MM.1S (cell line): ENCODE measurements at regions not wholly inside any gene's neighbourhood (a gene's known extent, or its start where the extent isn't known, plus 50 kb on each side); places are given as distances from the start of the nearest gene placed in this dataset.

Experiments used
- DNase-seq: peaks from one replicate; pipeline ENCODE4 v3.0.0-alpha.2; 2015
- H2AFZ ChIP-seq: fragments of 300-600 bp; sonication (generic); 2 replicates; pipeline ENCODE4 v1.6.0; 2016; ENCODE audit warnings: antibody characterized with exemption, low read length
- H3F3A ChIP-seq: fragments of 300-600 bp; sonication (generic); 2 replicates; pipeline ENCODE4 v1.6.1; 2016; ENCODE audit warnings: mild to moderate bottlenecking, antibody characterized with exemption, low read length, moderate library complexity, mixed read lengths; ENCODE audit not compliant: insufficient read depth
- H3K27ac ChIP-seq: fragments of 300-600 bp; sonication (generic); 2 replicates; pipeline ENCODE4 v1.5.1; 2016; ENCODE audit warnings: mild to moderate bottlenecking, low read length
- H3K27me3 ChIP-seq: fragments of 300-600 bp; sonication (generic); replicated peaks from 2 replicates; pipeline ENCODE4 v1.6.0; 2016; ENCODE audit warnings: low read length; ENCODE audit not compliant: insufficient read depth
- H3K36me3 ChIP-seq: fragments of 300-600 bp; sonication (generic); replicated peaks from 2 replicates; pipeline ENCODE4 v1.6.1; 2016; ENCODE audit warnings: mild to moderate bottlenecking, low read length, mixed read lengths; ENCODE audit not compliant: insufficient read depth
- H3K4me1 ChIP-seq: fragments of 300-600 bp; sonication (generic); 2 replicates; pipeline ENCODE4 v1.6.1; 2016; ENCODE audit warnings: low read length, mixed read lengths
- H3K4me2 ChIP-seq: fragments of 300-600 bp; sonication (generic); 2 replicates; pipeline ENCODE4 v1.6.0; 2016; ENCODE audit warnings: low read depth, low read length
- H3K4me3 ChIP-seq: fragments of 300-600 bp; sonication (generic); 2 replicates; pipeline ENCODE4 v1.5.1; 2016; ENCODE audit warnings: low read length, mixed read lengths
- H3K79me2 ChIP-seq: fragments of 300-600 bp; sonication (generic); 2 replicates; pipeline ENCODE4 v1.6.1; 2016; ENCODE audit warnings: mixed run types, low read length, mixed read lengths
- H3K9ac ChIP-seq: fragments of 300-600 bp; sonication (generic); 2 replicates; pipeline ENCODE4 v1.6.1; 2016; ENCODE audit warnings: low read length, mixed read lengths
- H3K9me2 ChIP-seq: fragments of 300-600 bp; sonication (generic); replicated peaks from 2 replicates; pipeline ENCODE4 v1.6.1; 2016; ENCODE audit warnings: mild to moderate bottlenecking, low read length, mixed read lengths; ENCODE audit not compliant: insufficient read depth
- H3K9me3 ChIP-seq: fragments of 300-600 bp; sonication (generic); replicated peaks from 2 replicates; pipeline ENCODE4 v1.6.1; 2016; ENCODE audit warnings: mild to moderate bottlenecking, low read length, mixed read lengths; ENCODE audit not compliant: insufficient read depth
- H4K20me1 ChIP-seq: fragments of 300-600 bp; sonication (generic); 2 replicates; pipeline ENCODE4 v1.6.1; 2016; ENCODE audit warnings: mild to moderate bottlenecking, low read length, moderate library complexity, mixed read lengths; ENCODE audit not compliant: insufficient read depth
- EZH2 ChIP-seq: fragments of 300-600 bp; sonication (generic); optimal IDR thresholded peaks from 2 replicates; pipeline ENCODE3; 2017; ENCODE audit warnings: low read depth, mild to moderate bottlenecking, antibody characterized with exemption, low read length, mixed read lengths
- EZH2phosphoT487 ChIP-seq: fragments of 300-600 bp; sonication (generic); IDR thresholded peaks from 2 replicates; pipeline ENCODE4 v1.6.1; 2018; ENCODE audit warnings: antibody characterized with exemption, low read length
- TF ChIP-seq, protein P1 (sequence below): fragments of 300-600 bp; sonication (generic); IDR thresholded peaks from 2 replicates; pipeline ENCODE4 v1.5.1; 2016; ENCODE audit warnings: antibody characterized with exemption, low read length, mixed read lengths

DNA sequence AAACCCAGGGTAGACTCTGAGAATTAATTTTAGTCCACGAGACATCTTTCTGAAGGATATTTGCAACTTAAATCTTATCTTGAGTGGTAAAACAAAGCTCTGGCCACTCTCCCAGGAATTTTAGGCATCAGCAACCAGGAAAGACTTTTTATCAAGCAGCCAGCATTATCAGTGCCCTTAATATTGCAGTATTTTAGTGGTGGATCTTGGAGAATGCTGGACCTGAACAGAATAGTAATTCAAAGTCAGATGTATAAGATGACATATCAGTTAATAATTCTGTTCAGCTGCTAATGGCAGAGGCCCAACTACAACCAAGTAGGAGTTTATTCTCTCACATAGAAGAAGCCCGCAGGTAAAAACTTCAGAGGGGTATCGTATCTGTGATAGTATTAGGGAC, 59.0 kb upstream of the CRY1 start:
- no peaks in the 10 kb centered on the region for H3K9me3 ChIP-seq
- H3K36me3 ChIP-seq, result no peaks in the 10 kb centered on the region
- no peaks in the 10 kb centered on the region for H3F3A ChIP-seq
- H3K4me1 ChIP-seq, result no peaks in the 10 kb centered on the region
- H3K27ac ChIP-seq, result no peak overlapping the region
- H3K9ac ChIP-seq, result no peak overlapping the region
- H4K20me1 ChIP-seq, result no peaks in the 10 kb centered on the region
- H3K4me3 ChIP-seq, result no peak overlapping the region
- no peaks in the 10 kb centered on the region for H3K27me3 ChIP-seq
- DNase-seq, result no peak
- H3K4me2 ChIP-seq, result no peak overlapping the region
- TF ChIP-seq EZH2 (no peak), EZH2phosphoT487 (no peak)
- TF ChIP-seq, protein P1, sequence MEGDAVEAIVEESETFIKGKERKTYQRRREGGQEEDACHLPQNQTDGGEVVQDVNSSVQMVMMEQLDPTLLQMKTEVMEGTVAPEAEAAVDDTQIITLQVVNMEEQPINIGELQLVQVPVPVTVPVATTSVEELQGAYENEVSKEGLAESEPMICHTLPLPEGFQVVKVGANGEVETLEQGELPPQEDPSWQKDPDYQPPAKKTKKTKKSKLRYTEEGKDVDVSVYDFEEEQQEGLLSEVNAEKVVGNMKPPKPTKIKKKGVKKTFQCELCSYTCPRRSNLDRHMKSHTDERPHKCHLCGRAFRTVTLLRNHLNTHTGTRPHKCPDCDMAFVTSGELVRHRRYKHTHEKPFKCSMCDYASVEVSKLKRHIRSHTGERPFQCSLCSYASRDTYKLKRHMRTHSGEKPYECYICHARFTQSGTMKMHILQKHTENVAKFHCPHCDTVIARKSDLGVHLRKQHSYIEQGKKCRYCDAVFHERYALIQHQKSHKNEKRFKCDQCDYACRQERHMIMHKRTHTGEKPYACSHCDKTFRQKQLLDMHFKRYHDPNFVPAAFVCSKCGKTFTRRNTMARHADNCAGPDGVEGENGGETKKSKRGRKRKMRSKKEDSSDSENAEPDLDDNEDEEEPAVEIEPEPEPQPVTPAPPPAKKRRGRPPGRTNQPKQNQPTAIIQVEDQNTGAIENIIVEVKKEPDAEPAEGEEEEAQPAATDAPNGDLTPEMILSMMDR, result no peak
- H3K79me2 ChIP-seq, result no peaks in the 10 kb centered on the region
- no peak overlapping the region for H2AFZ ChIP-seq
- H3K9me2 ChIP-seq, result no peaks in the 10 kb centered on the region

DNA sequence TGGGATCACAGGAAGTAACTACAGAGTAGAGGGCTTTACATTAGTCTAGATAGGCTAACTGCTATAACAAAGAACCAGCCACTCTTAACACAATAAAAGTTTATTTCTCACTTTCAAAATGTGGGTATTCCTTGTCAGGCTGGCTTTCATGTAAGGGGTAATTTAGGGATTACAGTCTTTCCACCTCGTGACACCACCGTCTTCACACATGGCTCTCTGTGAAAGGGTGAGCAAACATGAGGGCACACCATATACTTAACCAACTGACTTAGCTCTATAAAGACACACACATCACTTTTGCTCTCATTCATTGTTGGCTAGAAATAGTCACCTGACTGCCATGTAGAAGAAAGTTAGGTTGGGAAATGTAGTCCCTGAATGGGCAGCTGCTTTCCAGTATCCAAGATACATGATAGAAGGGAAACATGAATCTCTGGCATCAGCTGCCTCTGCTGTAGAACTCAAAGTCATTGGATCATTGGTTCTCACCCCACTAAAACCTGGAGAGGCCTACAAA, 66.1 kb upstream of the CRY1 start:
- Histone ChIP-seq H3K27ac (no peak overlapping the region), H4K20me1 (no peaks in the 10 kb centered on the region), H3K9me3 (no peaks in the 10 kb centered on the region), H3K27me3 (no peaks in the 10 kb centered on the region), H3K79me2 (no peaks in the 10 kb centered on the region), H3K4me3 (no peak overlapping the region), H3F3A (no peaks in the 10 kb centered on the region), H3K36me3 (no peaks in the 10 kb centered on the region), H3K9me2 (no peaks in the 10 kb centered on the region), H2AFZ (no peak overlapping the region), H3K4me2 (no peak overlapping the region), H3K9ac (no peak overlapping the region), H3K4me1 (no peaks in the 10 kb centered on the region)
- TF ChIP-seq, protein P1, result no peak
- TF ChIP-seq EZH2phosphoT487, result no peak
- TF ChIP-seq EZH2, result no peak
- no peak for DNase-seq

DNA sequence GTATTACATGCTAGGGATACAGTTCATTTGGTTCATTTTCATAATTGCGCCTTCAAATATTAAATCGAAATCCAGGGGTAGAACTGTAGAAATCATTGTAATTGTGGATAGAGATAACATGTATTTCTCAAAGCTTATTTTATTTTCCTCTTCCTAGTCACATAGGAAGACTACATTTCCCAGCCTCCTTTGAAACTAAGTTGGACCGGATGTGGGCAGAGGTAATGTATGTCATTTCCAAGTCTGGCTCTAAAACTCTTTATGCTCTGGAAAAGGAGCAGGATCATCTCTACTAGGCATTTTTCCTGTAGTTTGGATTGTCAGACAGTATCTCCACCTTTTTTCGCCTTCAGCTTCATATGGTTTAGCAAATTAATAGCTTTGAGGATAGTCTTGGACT, 70.1 kb upstream of the CRY1 start:
- Histone ChIP-seq H4K20me1 (no peaks in the 10 kb centered on the region), H3K36me3 (no peaks in the 10 kb centered on the region), H3K9me2 (no peaks in the 10 kb centered on the region), H3K9ac (no peak overlapping the region), H3K27ac (no peak overlapping the region), H3K79me2 (no peaks in the 10 kb centered on the region), H3F3A (no peaks in the 10 kb centered on the region), H3K9me3 (no peaks in the 10 kb centered on the region), H3K4me1 (no peaks in the 10 kb centered on the region), H3K4me2 (no peak overlapping the region), H3K27me3 (no peaks in the 10 kb centered on the region), H2AFZ (no peak overlapping the region), H3K4me3 (no peak overlapping the region)
- TF ChIP-seq, protein P1, result no peak
- TF ChIP-seq EZH2 (no peak), EZH2phosphoT487 (no peak)
- DNase-seq, result no peak
